Ascending aorta (tissue), 2 donors: ENCODE measurements at regions not wholly inside any gene's neighbourhood (a gene's known extent, or its start where the extent isn't known, plus 50 kb on each side); places are given as distances from the start of the nearest gene placed in this dataset.

Experiments used
- DNase-seq, 2 donors: peaks; one replicate each; pipeline ENCODE4 v3.0.0-alpha.2; 2019; ENCODE audit warnings: low spot score in 2 of 2
- H3K27ac ChIP-seq, 2 donors: fragments of 200-600 bp; sonication (generic); one replicate each; pipeline ENCODE4 v1.5.1; 2016 to 2017; ENCODE audit warnings: mild to moderate bottlenecking in 1 of 2
- H3K27me3 ChIP-seq: fragments of 200-600 bp; sonication (generic); one replicate; pipeline ENCODE4 v1.5.1; 2017
- H3K36me3 ChIP-seq, 2 donors: fragments of 200-600 bp; sonication (generic); one replicate each; pipeline ENCODE4 v1.5.1; 2016
- H3K4me1 ChIP-seq, 2 donors: fragments of 200-600 bp; sonication (generic); one replicate each; pipeline ENCODE4 v1.5.1; 2016 to 2017; ENCODE audit warnings: mild to moderate bottlenecking in 1 of 2
- H3K4me3 ChIP-seq, 2 donors: fragments of 200-600 bp; sonication (generic); one replicate each; pipeline ENCODE4 v1.5.1; 2016 to 2017; ENCODE audit warnings: mild to moderate bottlenecking in 1 of 2
- H3K9me3 ChIP-seq, 2 donors: fragments of 200-600 bp; sonication (generic); one replicate each; pipeline ENCODE4 v1.5.1; 2016
- intact Hi-C: fragments of 100-400 bp; cut with DNase I; formaldehyde crosslinking; loops from one replicate; pipeline ENCODE4 v1.15.1; 2023
- TF ChIP-seq, protein P1 (sequence below), 3 experiments: fragments of 200-600 bp in 2 of 3; fragments of 450-650 bp in 1 of 3; sonication (generic) in 2 of 3; IDR thresholded peaks; one replicate each; pipeline ENCODE4 v1.5.1; 2016 to 2019; ENCODE audit warnings: antibody characterized with exemption in 3 of 3, mild to moderate bottlenecking in 1 of 3, moderate library complexity in 1 of 3

- TF ChIP-seq, protein P1, sequence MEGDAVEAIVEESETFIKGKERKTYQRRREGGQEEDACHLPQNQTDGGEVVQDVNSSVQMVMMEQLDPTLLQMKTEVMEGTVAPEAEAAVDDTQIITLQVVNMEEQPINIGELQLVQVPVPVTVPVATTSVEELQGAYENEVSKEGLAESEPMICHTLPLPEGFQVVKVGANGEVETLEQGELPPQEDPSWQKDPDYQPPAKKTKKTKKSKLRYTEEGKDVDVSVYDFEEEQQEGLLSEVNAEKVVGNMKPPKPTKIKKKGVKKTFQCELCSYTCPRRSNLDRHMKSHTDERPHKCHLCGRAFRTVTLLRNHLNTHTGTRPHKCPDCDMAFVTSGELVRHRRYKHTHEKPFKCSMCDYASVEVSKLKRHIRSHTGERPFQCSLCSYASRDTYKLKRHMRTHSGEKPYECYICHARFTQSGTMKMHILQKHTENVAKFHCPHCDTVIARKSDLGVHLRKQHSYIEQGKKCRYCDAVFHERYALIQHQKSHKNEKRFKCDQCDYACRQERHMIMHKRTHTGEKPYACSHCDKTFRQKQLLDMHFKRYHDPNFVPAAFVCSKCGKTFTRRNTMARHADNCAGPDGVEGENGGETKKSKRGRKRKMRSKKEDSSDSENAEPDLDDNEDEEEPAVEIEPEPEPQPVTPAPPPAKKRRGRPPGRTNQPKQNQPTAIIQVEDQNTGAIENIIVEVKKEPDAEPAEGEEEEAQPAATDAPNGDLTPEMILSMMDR (IDR thresholded peaks at IDR 0.05), result no peak
- intact Hi-C loops, result no loop called here
- H3K9me3 ChIP-seq, result no peaks in the 10 kb centered on the region
- H3K4me3 ChIP-seq, result no peak overlapping the region
- no peaks in the 10 kb centered on the region for H3K4me1 ChIP-seq
- H3K27ac ChIP-seq, result no peak overlapping the region
- H3K27me3 ChIP-seq, result no peaks in the 10 kb centered on the region
- no peak for DNase-seq
- H3K36me3 ChIP-seq, result no peaks in the 10 kb centered on the region
These were observed 317.9 kb upstream of the MPDZ start for GRCh38 chr9:13597427-13597826.

DNA sequence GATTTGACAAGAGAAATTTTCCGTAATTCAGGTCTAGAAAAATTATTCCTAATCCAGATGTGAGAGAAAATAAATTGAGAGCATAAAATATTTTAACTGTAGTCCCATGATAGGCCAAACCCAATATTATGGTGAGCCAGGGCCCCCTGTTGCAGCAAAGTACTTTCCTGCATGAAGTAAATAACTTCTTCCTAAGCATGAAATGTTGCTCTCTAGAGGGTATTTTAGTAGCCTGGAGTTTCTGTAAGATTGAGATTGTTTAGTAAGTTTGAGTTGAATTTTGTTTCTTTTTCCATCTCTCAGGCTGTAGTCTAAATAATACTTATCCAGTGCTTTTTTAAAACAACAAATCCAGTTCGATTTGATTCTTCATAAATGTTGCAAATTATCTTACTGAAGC, 317.5 kb upstream of the MPDZ start:
- no peaks in the 10 kb centered on the region for H3K36me3 ChIP-seq
- H3K27me3 ChIP-seq, result no peaks in the 10 kb centered on the region
- no peak overlapping the region for H3K4me3 ChIP-seq
- intact Hi-C loops, result no loop called here
- no peaks in the 10 kb centered on the region for H3K9me3 ChIP-seq
- no peaks in the 10 kb centered on the region for H3K4me1 ChIP-seq
- TF ChIP-seq, protein P1 (IDR thresholded peaks at IDR 0.05), result no peak
- DNase-seq, result no peak
- no peak overlapping the region for H3K27ac ChIP-seq

- intact Hi-C loops, result no loop called here
These were observed 317.0 kb upstream of the MPDZ start for GRCh38 chr9:13596383-13596970.

DNA sequence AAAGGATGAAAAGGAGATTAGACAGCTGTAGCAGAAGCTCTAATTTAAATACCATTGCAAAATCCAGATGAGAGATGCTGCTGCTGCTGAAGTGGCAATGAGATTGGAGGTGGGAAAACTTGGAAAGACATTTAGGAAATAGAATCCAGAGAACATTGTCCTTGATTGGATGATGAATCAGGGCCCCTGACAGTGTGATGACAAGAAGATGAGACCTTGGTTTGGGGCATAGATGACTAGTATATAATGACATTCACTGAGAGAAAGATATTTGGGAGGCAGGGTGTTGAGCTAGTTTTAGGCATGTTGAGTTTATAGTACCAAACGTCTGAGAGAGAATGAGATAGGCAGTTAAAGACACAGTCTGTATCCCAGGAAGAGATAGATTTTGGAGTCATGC, 311.5 kb upstream of the MPDZ start:
- DNase-seq, result no peak
- H3K4me3 ChIP-seq, result no peak overlapping the region
- no peaks in the 10 kb centered on the region for H3K27me3 ChIP-seq
- H3K9me3 ChIP-seq, result no peaks in the 10 kb centered on the region
- TF ChIP-seq, protein P1 (IDR thresholded peaks at IDR 0.05), result no peak
- H3K27ac ChIP-seq, result no peak overlapping the region
- intact Hi-C loops, result no loop called here
- H3K4me1 ChIP-seq, result no peaks in the 10 kb centered on the region
- H3K36me3 ChIP-seq, result no peaks in the 10 kb centered on the region

More at GRCh38 chr9:13596383-13596970, 317.0 kb upstream of the MPDZ start:
- no peak overlapping the region for H3K4me3 ChIP-seq
- TF ChIP-seq, protein P1 (IDR thresholded peaks at IDR 0.05), result no peak
- H3K36me3 ChIP-seq, result no peaks in the 10 kb centered on the region
- no peaks in the 10 kb centered on the region for H3K9me3 ChIP-seq
- no peaks in the 10 kb centered on the region for H3K4me1 ChIP-seq
- no peaks in the 10 kb centered on the region for H3K27me3 ChIP-seq
- DNase-seq, result no peak
- H3K27ac ChIP-seq, result no peak overlapping the region

DNA sequence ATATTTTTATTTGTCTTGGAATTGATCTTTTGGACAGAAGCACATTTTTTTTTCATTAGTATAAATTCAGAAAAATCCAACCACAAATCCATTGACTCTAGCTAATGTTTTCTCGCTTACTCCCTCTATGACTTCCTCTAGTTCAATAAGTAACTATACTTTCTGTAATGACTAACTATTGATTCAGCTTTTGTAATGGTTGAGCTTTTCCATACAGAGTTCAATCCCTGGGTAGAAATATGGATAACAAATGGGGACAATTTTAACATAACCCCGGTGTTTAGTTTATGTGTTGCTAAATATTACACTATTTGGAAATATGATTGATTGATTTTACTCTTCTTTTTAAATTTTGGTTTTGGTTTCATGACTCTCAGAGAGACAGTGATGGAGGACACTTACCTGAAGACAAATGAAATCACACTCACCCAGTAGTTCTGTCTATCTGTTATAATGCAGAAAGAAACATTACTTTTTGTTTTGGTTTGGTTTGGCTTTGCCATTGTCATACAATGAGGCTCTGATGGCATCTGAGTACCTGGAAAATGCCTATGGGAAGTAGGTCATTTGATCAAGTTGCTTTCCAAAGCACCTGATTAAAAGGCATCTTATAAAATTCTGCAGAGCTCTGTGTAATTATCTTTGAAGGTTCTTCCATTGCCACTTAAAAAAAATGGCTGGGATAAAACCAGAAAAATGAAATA, 309.7 kb upstream of the MPDZ start:
- DNase-seq, result no peak
- Histone ChIP-seq H3K4me1 (no peaks in the 10 kb centered on the region), H3K27ac (no peak overlapping the region), H3K9me3 (no peaks in the 10 kb centered on the region), H3K27me3 (no peaks in the 10 kb centered on the region), H3K36me3 (no peaks in the 10 kb centered on the region), H3K4me3 (no peak overlapping the region)
- intact Hi-C loops, result no loop called here
- TF ChIP-seq, protein P1 (IDR thresholded peaks at IDR 0.05), result no peak
